ENCODE measurements at regions not wholly inside any gene's neighbourhood (a gene's known extent, or its start where the extent isn't known, plus 50 kb on each side); places are given as distances from the start of the nearest gene placed in this dataset.

- Histone ChIP-seq H3K79me2 (ENCODE audit: control insufficient read depth, insufficient read depth, low read length) (no peaks in the 10 kb centered on the region), H3K36me3 (replicated peaks in 1 of 2; ENCODE audit: control extremely low read depth in 1 of 2, control insufficient read depth in 1 of 2, extremely low read depth in 1 of 2, insufficient read depth in 2 of 2, low read length in 1 of 2) (no peaks in the 10 kb centered on the region), H4K20me1 (ENCODE audit: control insufficient read depth, insufficient read depth, low read length, poor library complexity, severe bottlenecking) (no peaks in the 10 kb centered on the region), H3K4me1 (ENCODE audit: control insufficient read depth in 2 of 2, insufficient read depth in 2 of 2, low read length in 2 of 2) (no peaks in the 10 kb centered on the region), H2AFZ (ENCODE audit: insufficient read depth, low read depth, low read length, poor library complexity, severe bottlenecking) (no peak overlapping the region), H3K27me3 (replicated peaks in 1 of 4; ENCODE audit: control extremely low read depth in 1 of 4, control insufficient read depth in 3 of 4, insufficient read depth in 4 of 4, low read length in 3 of 4) (no peaks in the 10 kb centered on the region), H3K9ac (ENCODE audit: low read length) (no peak overlapping the region), H3K4me3 (ENCODE audit: control extremely low read depth in 1 of 5, extremely low read depth in 1 of 5, insufficient read depth in 1 of 5, low read depth in 2 of 5, low read length in 4 of 5) (no peak overlapping the region), H3K9me3 (ENCODE audit: control extremely low read depth in 1 of 3, control insufficient read depth in 2 of 3, insufficient read depth in 1 of 3, low read length in 2 of 3) (no peaks in the 10 kb centered on the region), H3K27ac (ENCODE audit: low read length in 2 of 2) (no peak overlapping the region), H3K4me2 (replicated peaks; ENCODE audit: low read depth, low read length, poor library complexity, severe bottlenecking) (no peak overlapping the region)
- DNase-seq, result no peak
- no peak for TF ChIP-seq CTCF (IDR thresholded peaks at IDR 0.05)
- TF ChIP-seq EZH2 (IDR thresholded peaks at IDR 0.05; ENCODE audit: borderline replicate concordance, insufficient read depth, low read depth, low read length, poor library complexity, severe bottlenecking), result no peak
- intact Hi-C loops (cut with micrococcal nuclease), result no loop called here
- Mint-ChIP-seq H3K9me3 (ENCODE audit: insufficient read depth) (no peaks in the 10 kb centered on the region), H3K27me3 (no peaks in the 10 kb centered on the region), H3K27ac (no peak overlapping the region), H3K4me3 (no peak overlapping the region), H3K4me1 (no peaks in the 10 kb centered on the region)
- no peak for ATAC-seq (ENCODE audit: low read depth)
- no CpG with 5 or more reads among the region's 2 CpGs for WGBS (ENCODE audit: insufficient coverage)
- ChIA-PET CTCF (no interaction called here), POLR2A (no interaction called here)
Observed at GRCh38 chr17:54770836-54771235, 129.8 kb upstream of the TOM1L1 start.

- H3K27me3 ChIP-seq (replicated peaks in 1 of 4; ENCODE audit: control extremely low read depth in 1 of 4, control insufficient read depth in 3 of 4, insufficient read depth in 4 of 4, low read length in 3 of 4), result no peaks in the 10 kb centered on the region
- no peak overlapping the region for H3K27ac ChIP-seq (ENCODE audit: low read length in 2 of 2)
- no peaks in the 10 kb centered on the region for H3K9me3 ChIP-seq (ENCODE audit: control extremely low read depth in 1 of 3, control insufficient read depth in 2 of 3, insufficient read depth in 1 of 3, low read length in 2 of 3)
- no peaks in the 10 kb centered on the region for H3K36me3 ChIP-seq (replicated peaks in 1 of 2; ENCODE audit: control extremely low read depth in 1 of 2, control insufficient read depth in 1 of 2, extremely low read depth in 1 of 2, insufficient read depth in 2 of 2, low read length in 1 of 2)
- H4K20me1 ChIP-seq (ENCODE audit: control insufficient read depth, insufficient read depth, low read length, poor library complexity, severe bottlenecking), result no peaks in the 10 kb centered on the region
- intact Hi-C loops (cut with micrococcal nuclease), result no loop called here
- no CpG with 5 or more reads among the region's 1 CpG for WGBS (ENCODE audit: insufficient coverage)
- H3K4me3 ChIP-seq (ENCODE audit: control extremely low read depth in 1 of 5, extremely low read depth in 1 of 5, insufficient read depth in 1 of 5, low read depth in 2 of 5, low read length in 4 of 5), result no peak overlapping the region
- no peaks in the 10 kb centered on the region for H3K79me2 ChIP-seq (ENCODE audit: control insufficient read depth, insufficient read depth, low read length)
- no peak overlapping the region for H3K27ac Mint-ChIP-seq
- ChIA-PET POLR2A (no interaction called here), CTCF (no interaction called here)
- DNase-seq (no peak), ATAC-seq (ENCODE audit: low read depth) (no peak)
- no peak overlapping the region for H3K9ac ChIP-seq (ENCODE audit: low read length)
- H3K4me3 Mint-ChIP-seq, result no peak overlapping the region
- TF ChIP-seq CTCF (IDR thresholded peaks at IDR 0.05) (no peak), EZH2 (IDR thresholded peaks at IDR 0.05; ENCODE audit: borderline replicate concordance, insufficient read depth, low read depth, low read length, poor library complexity, severe bottlenecking) (no peak)
- H3K4me1 Mint-ChIP-seq, result no peaks in the 10 kb centered on the region
- H2AFZ ChIP-seq (ENCODE audit: insufficient read depth, low read depth, low read length, poor library complexity, severe bottlenecking), result no peak overlapping the region
- H3K4me2 ChIP-seq (replicated peaks; ENCODE audit: low read depth, low read length, poor library complexity, severe bottlenecking), result no peak overlapping the region
- H3K9me3 Mint-ChIP-seq (ENCODE audit: insufficient read depth), result no peaks in the 10 kb centered on the region
- H3K27me3 Mint-ChIP-seq, result no peaks in the 10 kb centered on the region
- H3K4me1 ChIP-seq (ENCODE audit: control insufficient read depth in 2 of 2, insufficient read depth in 2 of 2, low read length in 2 of 2), result no peaks in the 10 kb centered on the region
Observed at GRCh38 chr17:54771409-54771915, 129.2 kb upstream of the TOM1L1 start.
